ENCODE measurements at regions not wholly inside any gene's neighbourhood (a gene's known extent, or its start where the extent isn't known, plus 50 kb on each side); places are given as distances from the start of the nearest gene placed in this dataset.

GRCh38 chr3:24714436-24714835 is 219.8 kb upstream of the THRB start:
- H3K4me1 ChIP-seq (ENCODE audit: control insufficient read depth in 1 of 2, insufficient read depth in 2 of 2, low read length in 2 of 2): no peaks in the 10 kb centered on the region
- no peaks in the 10 kb centered on the region for H3K36me3 ChIP-seq (replicated peaks in 1 of 2; ENCODE audit: control insufficient read depth in 1 of 2, insufficient read depth in 2 of 2, low read length in 2 of 2)
- no peak overlapping the region for H3K4me2 ChIP-seq (replicated peaks; ENCODE audit: extremely low read depth, low read length, poor library complexity, severe bottlenecking)
- Mint-ChIP-seq H3K27me3 (ENCODE audit: low read depth in 3 of 3) (no peaks in the 10 kb centered on the region), H3K27ac (no peak overlapping the region), H3K4me1 (no peaks in the 10 kb centered on the region), H3K36me3 (no peaks in the 10 kb centered on the region), H3K4me3 (no peak overlapping the region), H3K9me3 (peaks cover 0 to 6% (median 0%) of the 10 kb centered on the region in 7 donors)
- DNase-seq: no peak
- no peak overlapping the region for H3K9ac ChIP-seq (ENCODE audit: insufficient read depth, low read length, poor library complexity, severe bottlenecking)
- intact Hi-C loops (cut with micrococcal nuclease): no loop called here
- H3K27ac ChIP-seq (ENCODE audit: low read depth in 1 of 2, low read length in 2 of 2): no peak overlapping the region
- H3K27me3 ChIP-seq (ENCODE audit: control insufficient read depth in 2 of 2, insufficient read depth in 2 of 2, low read length in 2 of 2): no peaks in the 10 kb centered on the region
- H2AFZ ChIP-seq (ENCODE audit: insufficient read depth, low read depth, low read length, poor library complexity, severe bottlenecking): no peak overlapping the region
- H4K20me1 ChIP-seq (ENCODE audit: insufficient read depth, low read length): no peaks in the 10 kb centered on the region
- no peaks in the 10 kb centered on the region for H3K79me2 ChIP-seq (ENCODE audit: insufficient read depth, low read length)
- TF ChIP-seq, protein P1, sequence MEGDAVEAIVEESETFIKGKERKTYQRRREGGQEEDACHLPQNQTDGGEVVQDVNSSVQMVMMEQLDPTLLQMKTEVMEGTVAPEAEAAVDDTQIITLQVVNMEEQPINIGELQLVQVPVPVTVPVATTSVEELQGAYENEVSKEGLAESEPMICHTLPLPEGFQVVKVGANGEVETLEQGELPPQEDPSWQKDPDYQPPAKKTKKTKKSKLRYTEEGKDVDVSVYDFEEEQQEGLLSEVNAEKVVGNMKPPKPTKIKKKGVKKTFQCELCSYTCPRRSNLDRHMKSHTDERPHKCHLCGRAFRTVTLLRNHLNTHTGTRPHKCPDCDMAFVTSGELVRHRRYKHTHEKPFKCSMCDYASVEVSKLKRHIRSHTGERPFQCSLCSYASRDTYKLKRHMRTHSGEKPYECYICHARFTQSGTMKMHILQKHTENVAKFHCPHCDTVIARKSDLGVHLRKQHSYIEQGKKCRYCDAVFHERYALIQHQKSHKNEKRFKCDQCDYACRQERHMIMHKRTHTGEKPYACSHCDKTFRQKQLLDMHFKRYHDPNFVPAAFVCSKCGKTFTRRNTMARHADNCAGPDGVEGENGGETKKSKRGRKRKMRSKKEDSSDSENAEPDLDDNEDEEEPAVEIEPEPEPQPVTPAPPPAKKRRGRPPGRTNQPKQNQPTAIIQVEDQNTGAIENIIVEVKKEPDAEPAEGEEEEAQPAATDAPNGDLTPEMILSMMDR (IDR thresholded peaks at IDR 0.05): no peak
- no peaks in the 10 kb centered on the region for H3K9me3 ChIP-seq (replicated peaks in 1 of 2; ENCODE audit: control insufficient read depth in 1 of 2, insufficient read depth in 1 of 2, low read length in 2 of 2)
- H3K4me3 ChIP-seq (replicated peaks in 1 of 3; ENCODE audit: low read depth in 2 of 3, low read length in 3 of 3): no peak overlapping the region

- no peaks in the 10 kb centered on the region for H3K27me3 Mint-ChIP-seq (ENCODE audit: low read depth in 3 of 3)
- 100% methylated on average over 3 of the region's 5 CpGs for WGBS (ENCODE audit: insufficient coverage)
- no peak overlapping the region for H3K4me3 Mint-ChIP-seq
- H3K4me2 ChIP-seq (replicated peaks; ENCODE audit: extremely low read depth, low read length, poor library complexity, severe bottlenecking): no peak overlapping the region
- intact Hi-C loops (cut with micrococcal nuclease): no loop called here
- no peak overlapping the region for H3K27ac Mint-ChIP-seq
- no peaks in the 10 kb centered on the region for H4K20me1 ChIP-seq (ENCODE audit: insufficient read depth, low read length)
- H2AFZ ChIP-seq (ENCODE audit: insufficient read depth, low read depth, low read length, poor library complexity, severe bottlenecking): no peak overlapping the region
- no peaks in the 10 kb centered on the region for H3K36me3 Mint-ChIP-seq
- H3K4me3 ChIP-seq (replicated peaks in 1 of 3; ENCODE audit: low read depth in 2 of 3, low read length in 3 of 3): no peak overlapping the region
- TF ChIP-seq, protein P1 (IDR thresholded peaks at IDR 0.05): no peak
- no peak for DNase-seq
- no peaks in the 10 kb centered on the region for H3K36me3 ChIP-seq (replicated peaks in 1 of 2; ENCODE audit: control insufficient read depth in 1 of 2, insufficient read depth in 2 of 2, low read length in 2 of 2)
- no peaks in the 10 kb centered on the region for H3K79me2 ChIP-seq (ENCODE audit: insufficient read depth, low read length)
- no peak overlapping the region for H3K9ac ChIP-seq (ENCODE audit: insufficient read depth, low read length, poor library complexity, severe bottlenecking)
- H3K27me3 ChIP-seq (ENCODE audit: control insufficient read depth in 2 of 2, insufficient read depth in 2 of 2, low read length in 2 of 2): no peaks in the 10 kb centered on the region
- no peaks in the 10 kb centered on the region for H3K9me3 ChIP-seq (replicated peaks in 1 of 2; ENCODE audit: control insufficient read depth in 1 of 2, insufficient read depth in 1 of 2, low read length in 2 of 2)
- H3K9me3 Mint-ChIP-seq: peaks cover 0 to 6% (median 0%) of the 10 kb centered on the region in 7 donors
- no peak overlapping the region for H3K27ac ChIP-seq (ENCODE audit: low read depth in 1 of 2, low read length in 2 of 2)
- no peaks in the 10 kb centered on the region for H3K4me1 ChIP-seq (ENCODE audit: control insufficient read depth in 1 of 2, insufficient read depth in 2 of 2, low read length in 2 of 2)
- no peaks in the 10 kb centered on the region for H3K4me1 Mint-ChIP-seq
Observed at GRCh38 chr3:24715171-24715792, 220.6 kb upstream of the THRB start.

Data from CD14-positive monocyte (primary cell).